GM21447 (cell line): ENCODE measurements at regions not wholly inside any gene's neighbourhood (a gene's known extent, or its start where the extent isn't known, plus 50 kb on each side); places are given as distances from the start of the nearest gene placed in this dataset.
"Not testable (repeated sequence)": the region's sequence is repeated elsewhere in the genome, so short reads cannot be mapped to it uniquely, and the experiment has no call there.

Experiments
- ATAC-seq: cut with Tn5 transposase; IDR thresholded peaks from one replicate; pipeline ENCODE4 v1.9.1; 2021; ENCODE audit not compliant: unreplicated experiment

- no peak for ATAC-seq
These were observed 474.7 kb downstream of the PID1 start for GRCh38 chr2:228796386-228796785.

- no peak for ATAC-seq
These were observed 478.0 kb downstream of the PID1 start for GRCh38 chr2:228793116-228793515.

GRCh38 chr2:228786901-228787300 lies 484.2 kb downstream of the PID1 start:
- no peak for ATAC-seq

- no peak for ATAC-seq
These were observed 488.8 kb downstream of the PID1 start for GRCh38 chr2:228782281-228782680.

GRCh38 chr2:228777855-228778355 lies 493.2 kb downstream of the PID1 start:
- no peak for ATAC-seq

GRCh38 chr2:228774548-228774947 lies 496.5 kb downstream of the PID1 start:
- no peak for ATAC-seq

GRCh38 chr2:228771774-228772173 lies 499.3 kb downstream of the PID1 start:
- ATAC-seq = no peak

GRCh38 chr2:228771315-228771714 lies 499.8 kb downstream of the PID1 start:
- ATAC-seq = no peak

- ATAC-seq = no peak
These were observed 502.3 kb downstream of the PID1 start for GRCh38 chr2:228768818-228769217.

GRCh38 chr2:228768141-228768540 lies 502.9 kb downstream of the PID1 start:
- ATAC-seq = not testable (repeated sequence)

GRCh38 chr2:228767196-228767595 lies 503.9 kb downstream of the PID1 start:
- ATAC-seq = no peak

- ATAC-seq = no peak
These were observed 507.6 kb downstream of the PID1 start for GRCh38 chr2:228763379-228763981.

GRCh38 chr2:228762565-228762964 lies 508.5 kb downstream of the PID1 start:
- no peak for ATAC-seq

GRCh38 chr2:228755661-228756060 lies 515.4 kb downstream of the PID1 start:
- ATAC-seq = not testable (repeated sequence)

GRCh38 chr2:228747483-228747882 lies 523.6 kb downstream of the PID1 start:
- no peak for ATAC-seq

- no peak for ATAC-seq
These were observed 532.3 kb downstream of the PID1 start for GRCh38 chr2:228738671-228739380.

GRCh38 chr2:228735697-228736096 lies 535.4 kb downstream of the PID1 start:
- ATAC-seq = no peak

GRCh38 chr2:228731517-228731916 lies 539.6 kb downstream of the PID1 start:
- ATAC-seq = no peak

- ATAC-seq = no peak
These were observed 542.1 kb downstream of the PID1 start for GRCh38 chr2:228728961-228729360.

- ATAC-seq = no peak
These were observed 543.5 kb upstream of the SPHKAP start for GRCh38 chr2:228725031-228725430.

- ATAC-seq = no peak
These were observed 542.1 kb upstream of the SPHKAP start for GRCh38 chr2:228723599-228723998.

- ATAC-seq = no peak
These were observed 540.8 kb upstream of the SPHKAP start for GRCh38 chr2:228722311-228722710.

GRCh38 chr2:228720895-228721294 lies 539.4 kb upstream of the SPHKAP start:
- no peak for ATAC-seq
